K562 (cell line): ENCODE measurements at regions not wholly inside any gene's neighbourhood (a gene's known extent, or its start where the extent isn't known, plus 50 kb on each side); places are given as distances from the start of the nearest gene placed in this dataset.

Experiments used
- ATAC-seq: fragments of 200-7000 bp; cut with Tn5 transposase; 3 replicates; pipeline ENCODE4 v1.9.1; 2020; ENCODE audit warnings: moderate library complexity
- BruUV-seq: library from RNA; stranded (reverse); fragments of 400-500 nt; replicated peaks from 2 replicates; lab custom pipeline; 2021; lab: Mats Ljungman, UMichigan
- CTCF ChIA-PET: fragments of 300-600 bp; formaldehyde crosslinking; extraction: SDS; loops from one replicate; lab custom pipeline; 2021; ENCODE audit warnings: low intra/inter-chr PET ratio; lab: Yijun Ruan, JAX
- POLR2A ChIA-PET: fragments of 300-600, 350-650 bp; sonication (Branson Sonifier 250); formaldehyde crosslinking; extraction: SDS; loops from one replicate; lab custom pipeline; 2021; ENCODE audit warnings: antibody characterized with exemption, inconsistent platforms; lab: Yijun Ruan, JAX
- DNase-seq, 4 experiments: peaks; one replicate each; pipeline versions ENCODE4 v3.0.0 to v3.0.0-alpha.2; 2011 to 2018; ENCODE audit warnings: low spot score in 3 of 4, mixed read lengths in 3 of 4; ENCODE audit errors: extremely low read depth in 1 of 4
- FAIRE-seq: peaks from 2 replicates; lab custom pipeline; 2011; peaks lifted over from hg19 to GRCh38; lab: Jason Lieb, UNC
- H2AFZ ChIP-seq: 2 replicates; pipeline ENCODE4 v1.6.0; 2011; ENCODE audit warnings: low read depth, low read length, control low read depth, inconsistent platforms
- H3K27ac ChIP-seq: fragments of 200-600 bp; 3 replicates; pipeline ENCODE4 v1.8.0; 2011; ENCODE audit warnings: low read depth, mild to moderate bottlenecking, control low read depth, inconsistent platforms, low read length, moderate library complexity, mixed read lengths; ENCODE audit errors: extremely low read depth
- H3K27me3 ChIP-seq, 2 experiments: fragments of 300-600 bp in 1 of 2; 2 replicates in 1 of 2; 3 replicates in 1 of 2; pipeline versions ENCODE4 v1.6.0 to v1.8.0; 2011; ENCODE audit warnings: inconsistent platforms in 2 of 2, low read length in 2 of 2, mild to moderate bottlenecking in 1 of 2, mixed read lengths in 1 of 2, moderate library complexity in 1 of 2; ENCODE audit not compliant: control insufficient read depth in 2 of 2, insufficient read depth in 2 of 2
- H3K36me3 ChIP-seq: fragments of 300-600 bp; 3 replicates; pipeline ENCODE4 v1.8.0; 2011; ENCODE audit warnings: mild to moderate bottlenecking, low read length, inconsistent platforms; ENCODE audit not compliant: control insufficient read depth, insufficient read depth
- H3K4me1 ChIP-seq, 2 experiments: fragments of 200-600 bp in 1 of 2; replicated peaks in 1 of 2; 2 replicates in 1 of 2; 3 replicates in 1 of 2; pipeline versions ENCODE4 v1.5.1 to v1.8.0; 2011; ENCODE audit warnings: inconsistent platforms in 2 of 2, low read length in 2 of 2, mild to moderate bottlenecking in 1 of 2, mixed read lengths in 1 of 2, moderate library complexity in 1 of 2; ENCODE audit not compliant: control insufficient read depth in 2 of 2, insufficient read depth in 2 of 2
- H3K4me2 ChIP-seq: 2 replicates; pipeline ENCODE4 v1.6.1; 2011; ENCODE audit warnings: low read length, control low read depth, inconsistent platforms, mixed read lengths; ENCODE audit not compliant: insufficient read depth
- H3K4me3 ChIP-seq: fragments of 200-600 bp; sonication (generic), shearing (Covaris generic); 2 replicates; pipeline ENCODE4 v1.5.1; 2016; ENCODE audit warnings: control low read depth, inconsistent platforms
- H3K79me2 ChIP-seq: fragments of 200-600 bp; 3 replicates; pipeline ENCODE4 v1.8.0; 2011; ENCODE audit warnings: low read length, inconsistent platforms; ENCODE audit not compliant: control insufficient read depth, insufficient read depth
- H3K9ac ChIP-seq, 2 experiments: 2 replicates each; pipeline versions ENCODE4 v1.6.0 to v1.6.1; 2011; ENCODE audit warnings: low read depth in 2 of 2, low read length in 2 of 2, control low read depth in 1 of 2, inconsistent platforms in 1 of 2, mild to moderate bottlenecking in 1 of 2, mixed read lengths in 1 of 2; ENCODE audit not compliant: insufficient read depth in 1 of 2
- H3K9me1 ChIP-seq: one replicate; pipeline ENCODE4 v1.6.0; 2011; ENCODE audit warnings: inconsistent platforms, mild to moderate bottlenecking, low read length, moderate library complexity; ENCODE audit not compliant: control insufficient read depth, insufficient read depth
- H3K9me3 ChIP-seq: replicated peaks from 2 replicates; pipeline ENCODE4 v1.5.1; 2011; ENCODE audit warnings: low read depth, low read length, inconsistent platforms; ENCODE audit not compliant: control insufficient read depth, insufficient read depth
- H4K20me1 ChIP-seq: replicated peaks from 2 replicates; pipeline ENCODE4 v1.6.1; 2011; ENCODE audit warnings: low read length, inconsistent platforms, mixed read lengths; ENCODE audit not compliant: control insufficient read depth, insufficient read depth
- CBX3 ChIP-seq, 2 experiments: IDR thresholded peaks; 1 replicate in 1 of 2; 2 replicates in 1 of 2; pipeline ENCODE4 v1.6.1; 2012; ENCODE audit warnings: inconsistent platforms in 2 of 2, low read length in 2 of 2, borderline replicate concordance in 1 of 2, control low read depth in 1 of 2
- CREBBP ChIP-seq: IDR thresholded peaks from one replicate; pipeline ENCODE4 v1.6.1; 2012; ENCODE audit warnings: low read depth, mild to moderate bottlenecking, control low read depth, inconsistent platforms, low read length
- CSDE1 ChIP-seq, 2 experiments: fragments of 450-650 bp; IDR thresholded peaks; 2 replicates each; pipeline ENCODE4 v1.6.1; 2016; ENCODE audit warnings: mild to moderate bottlenecking in 1 of 2
- ETV1 ChIP-seq: fragments of 450-650 bp; conservative IDR thresholded peaks from 2 replicates; pipeline ENCODE4 v1.6.1; 2016; ENCODE audit warnings: missing genetic modification characterization, control low read depth, low read depth, missing compliant biosample characterization
- FOXA3 ChIP-seq, 2 experiments: fragments of 450-650 bp in 1 of 2; sonication (generic) in 1 of 2; formaldehyde crosslinking; IDR thresholded peaks in 1 of 2; conservative IDR thresholded peaks in 1 of 2; 2 replicates each; pipeline versions ENCODE4 v1.4.0 to v1.8.0; 2020 to 2022; ENCODE audit warnings: mild to moderate bottlenecking in 2 of 2, missing genetic modification reagents in 1 of 2
- KLF10 ChIP-seq: fragments of 250-450 bp; sonication (Bioruptor Pico); IDR thresholded peaks from 2 replicates; pipeline ENCODE4 v1.6.1; 2021; ENCODE audit warnings: matching md5 sums
- NCOR1 ChIP-seq: fragments of 450-650 bp; IDR thresholded peaks from 2 replicates; pipeline ENCODE4 v1.6.1; 2016; ENCODE audit warnings: mild to moderate bottlenecking, moderate library complexity
- PCBP2 ChIP-seq: fragments of 200-400 bp; formaldehyde crosslinking; IDR thresholded peaks from 2 replicates; pipeline ENCODE4 v1.6.1; 2018; ENCODE audit warnings: low read length, low read depth, mild to moderate bottlenecking, moderate library complexity; ENCODE audit not compliant: poor library complexity, severe bottlenecking
- PHF21A ChIP-seq: fragments of 450-650 bp; IDR thresholded peaks from 2 replicates; pipeline ENCODE4 v1.6.1; 2017; ENCODE audit warnings: low read depth, borderline replicate concordance
- POLR2A ChIP-seq: fragments of 450-650 bp; conservative IDR thresholded peaks from 2 replicates; pipeline ENCODE4 v1.6.1; 2016
- RBBP5 ChIP-seq: fragments of 200-600 bp; sonication (generic); IDR thresholded peaks from 2 replicates; pipeline ENCODE4 v1.6.1; 2012; ENCODE audit warnings: borderline replicate concordance, mild to moderate bottlenecking, low read length, control low read depth, inconsistent platforms; ENCODE audit not compliant: insufficient read depth, poor library complexity, severe bottlenecking
- SLC30A9 ChIP-seq: fragments of 250-450 bp; sonication (Bioruptor Pico); IDR thresholded peaks from 2 replicates; pipeline ENCODE4 v1.8.0; 2022; ENCODE audit warnings: mild to moderate bottlenecking, moderate library complexity
- SRSF9 ChIP-seq: fragments of 200-400 bp; formaldehyde crosslinking; IDR thresholded peaks from 2 replicates; pipeline ENCODE4 v1.6.1; 2017; ENCODE audit warnings: low read depth, low read length, borderline replicate concordance
- TRIM28 ChIP-seq: fragments of 450-650 bp; IDR thresholded peaks from 2 replicates; pipeline ENCODE4 v1.6.1; 2017
- ZBTB1 ChIP-seq: sonication (generic); formaldehyde crosslinking; IDR thresholded peaks from 2 replicates; pipeline ENCODE4 v1.8.1; 2023; ENCODE audit warnings: missing genetic modification reagents, low read depth, mild to moderate bottlenecking, borderline replicate concordance
- ZEB2 ChIP-seq: fragments of 450-650 bp; IDR thresholded peaks from 2 replicates; pipeline ENCODE4 v1.6.1; 2016
- ZNF707 ChIP-seq: fragments of 250-450 bp; sonication (Bioruptor Pico); conservative IDR thresholded peaks from 2 replicates; pipeline ENCODE4 v1.8.0; 2022; ENCODE audit warnings: inconsistent platforms, mild to moderate bottlenecking, moderate library complexity
- WGBS: fragments of 100-300 bp; shearing (Covaris generic); methylation state at CpG from one replicate; pipeline ENCODE4 v1.1.6; 2016; ENCODE audit warnings: low coverage, mixed read lengths; ENCODE audit not compliant: insufficient coverage; ENCODE audit errors: missing lambda C conversion rate; 5-methylcytosine and 5-hydroxymethylcytosine counted together
- in situ Hi-C: fragments of 300-500 bp; cut with MboI; formaldehyde crosslinking; loops from 4 replicates; pipeline ENCODE4 v1.15.0; 2018; ENCODE audit warnings: inconsistent platforms, mixed read lengths
- intact Hi-C: fragments of 100-400 bp; cut with micrococcal nuclease; formaldehyde crosslinking; loops from 2 replicates; pipeline ENCODE4 v1.14.2; 2022
- TF ChIP-seq, protein P1 (sequence below), 2 experiments: IDR thresholded peaks in 1 of 2; conservative IDR thresholded peaks in 1 of 2; 2 replicates each; pipeline ENCODE4 v1.6.1; 2016; ENCODE audit warnings: low read depth in 2 of 2, mild to moderate bottlenecking in 1 of 2, missing compliant biosample characterization in 1 of 2, missing genetic modification characterization in 1 of 2, moderate library complexity in 1 of 2
- TF ChIP-seq, protein P2 (sequence below): fragments of 250-450 bp; sonication (Bioruptor Pico); IDR thresholded peaks from 2 replicates; pipeline ENCODE4 v1.5.1; 2021; ENCODE audit warnings: mild to moderate bottlenecking
- TF ChIP-seq, protein P3 (sequence below): fragments of 250-450 bp; sonication (Bioruptor Pico); IDR thresholded peaks from 2 replicates; pipeline ENCODE4 v1.9.0; 2021; ENCODE audit warnings: mild to moderate bottlenecking

DNA sequence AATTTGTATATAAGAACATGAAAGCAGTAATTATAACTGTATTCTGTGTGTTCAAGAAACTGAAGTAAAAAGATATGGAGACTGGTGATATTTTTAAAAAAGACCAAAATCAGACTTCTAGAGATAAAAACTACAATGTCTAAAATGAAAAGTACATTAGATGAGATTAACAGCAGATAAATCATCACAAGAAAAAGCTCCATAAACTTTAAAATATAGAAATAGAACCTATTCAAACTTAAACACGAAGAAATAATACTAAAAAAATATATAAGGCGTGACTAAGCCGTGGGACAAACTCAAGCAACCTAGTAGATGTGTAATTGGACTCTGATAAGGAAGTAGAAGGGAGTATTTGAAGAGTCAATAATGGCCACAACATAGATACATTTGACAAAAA lies 189.1 kb upstream of the ZMIZ1 start:
- intact Hi-C loops: no loop called here
- in situ Hi-C loops: no loop called here
- TF ChIP-seq PHF21A (no peak), PCBP2 (no peak), CREBBP (no peak), ZNF707 (no peak), ETV1 (tag) (no peak), SRSF9 (no peak), ZEB2 (peak; percentile 74), CBX3 (IDR thresholded peaks at IDR 0.05; ENCODE audit: borderline replicate concordance in 1 of 2, low read length in 2 of 2) (0 out of 3 replicates have a peak, but pooled peaks of 1 of the 2 experiments have one; percentile 17), SLC30A9 (CRISPR knock-in tag) (no peak), FOXA3 (CRISPR knock-in tag; conservative IDR thresholded peaks at IDR 0.05 in 1 of 2, IDR thresholded peaks at IDR 0.05 in 1 of 2) (no peak), KLF10 (CRISPR knock-in tag) (no peak), ZBTB1 (CRISPR knock-in tag) (no peak), POLR2A (no peak), NCOR1 (no peak), TRIM28 (peak; percentile 86), CSDE1 (IDR thresholded peaks at IDR 0.05) (no peak), RBBP5 (no peak)
- TF ChIP-seq, protein P1, sequence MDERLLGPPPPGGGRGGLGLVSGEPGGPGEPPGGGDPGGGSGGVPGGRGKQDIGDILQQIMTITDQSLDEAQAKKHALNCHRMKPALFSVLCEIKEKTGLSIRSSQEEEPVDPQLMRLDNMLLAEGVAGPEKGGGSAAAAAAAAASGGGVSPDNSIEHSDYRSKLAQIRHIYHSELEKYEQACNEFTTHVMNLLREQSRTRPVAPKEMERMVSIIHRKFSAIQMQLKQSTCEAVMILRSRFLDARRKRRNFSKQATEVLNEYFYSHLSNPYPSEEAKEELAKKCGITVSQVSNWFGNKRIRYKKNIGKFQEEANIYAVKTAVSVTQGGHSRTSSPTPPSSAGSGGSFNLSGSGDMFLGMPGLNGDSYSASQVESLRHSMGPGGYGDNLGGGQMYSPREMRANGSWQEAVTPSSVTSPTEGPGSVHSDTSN (CRISPR knock-in tag; IDR thresholded peaks at IDR 0.05; ENCODE audit: low read depth): no peak
- TF ChIP-seq, protein P1 (tag; conservative IDR thresholded peaks at IDR 0.05; ENCODE audit: low read depth): 0 out of 2 replicates have a peak, but pooled peaks have one; percentile 27
- TF ChIP-seq, protein P2, sequence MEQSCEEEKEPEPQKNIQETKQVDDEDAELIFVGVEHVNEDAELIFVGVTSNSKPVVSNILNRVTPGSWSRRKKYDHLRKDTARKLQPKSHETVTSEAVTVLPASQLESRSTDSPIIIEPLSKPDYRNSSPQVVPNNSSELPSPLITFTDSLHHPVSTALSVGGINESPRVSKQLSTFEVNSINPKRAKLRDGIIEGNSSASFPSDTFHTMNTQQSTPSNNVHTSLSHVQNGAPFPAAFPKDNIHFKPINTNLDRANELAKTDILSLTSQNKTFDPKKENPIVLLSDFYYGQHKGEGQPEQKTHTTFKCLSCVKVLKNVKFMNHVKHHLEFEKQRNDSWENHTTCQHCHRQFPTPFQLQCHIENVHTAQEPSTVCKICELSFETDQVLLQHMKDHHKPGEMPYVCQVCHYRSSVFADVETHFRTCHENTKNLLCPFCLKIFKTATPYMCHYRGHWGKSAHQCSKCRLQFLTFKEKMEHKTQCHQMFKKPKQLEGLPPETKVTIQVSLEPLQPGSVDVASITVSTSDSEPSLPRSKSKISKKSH: peak; percentile 93
- TF ChIP-seq, protein P3, sequence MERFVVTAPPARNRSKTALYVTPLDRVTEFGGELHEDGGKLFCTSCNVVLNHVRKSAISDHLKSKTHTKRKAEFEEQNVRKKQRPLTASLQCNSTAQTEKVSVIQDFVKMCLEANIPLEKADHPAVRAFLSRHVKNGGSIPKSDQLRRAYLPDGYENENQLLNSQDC (CRISPR knock-in tag): no peak
- Histone ChIP-seq H2AFZ (no peak overlapping the region), H3K27me3 (no peaks in the 10 kb centered on the region; a peak in 1 of 5 replicates), H4K20me1 (no peaks in the 10 kb centered on the region), H3K36me3 (no peaks in the 10 kb centered on the region), H3K4me3 (no peak overlapping the region), H3K27ac (no peak overlapping the region), H3K79me2 (no peaks in the 10 kb centered on the region), H3K4me1 (no peaks in the 10 kb centered on the region), H3K9me1 (no peaks in the 10 kb centered on the region), H3K4me2 (no peak overlapping the region), H3K9me3 (no peaks in the 10 kb centered on the region; the same call in 1 of the 2 replicates), H3K9ac (no peak overlapping the region)
- no peak for ATAC-seq
- peak; percentile 32 for FAIRE-seq
- no peak for DNase-seq
- 1% methylated on average over 3 of the region's 3 CpGs for WGBS
- ChIA-PET CTCF (no interaction called here), POLR2A (no interaction called here)
- BruUV-seq: no TSS peak
